ENCODE measurements at regions not wholly inside any gene's neighbourhood (a gene's known extent, or its start where the extent isn't known, plus 50 kb on each side); places are given as distances from the start of the nearest gene placed in this dataset.
"Not testable (repeated sequence)": the region's sequence is repeated elsewhere in the genome, so short reads cannot be mapped to it uniquely, and the experiment has no call there.

DNA sequence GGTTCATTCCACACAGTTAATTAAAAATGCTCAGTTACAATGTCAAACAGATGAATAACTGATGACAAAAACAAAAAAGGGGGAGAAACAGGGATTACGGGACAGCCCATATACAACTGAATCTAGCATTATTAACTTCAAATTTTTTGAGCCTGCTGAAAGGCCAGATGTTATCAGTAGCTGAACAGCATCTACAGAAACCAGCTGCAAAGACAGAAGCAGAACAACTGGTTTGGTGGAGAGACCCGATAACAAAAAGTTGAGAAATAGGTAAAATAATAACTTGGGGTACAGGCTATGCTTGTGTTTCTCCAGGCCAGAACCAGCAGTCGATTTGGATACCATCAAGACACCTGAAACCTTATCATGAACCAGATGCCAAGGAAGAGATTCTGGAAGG, 109.8 kb downstream of the SEPTIN7 start:
- not testable (repeated sequence) for DNase-seq

DNA sequence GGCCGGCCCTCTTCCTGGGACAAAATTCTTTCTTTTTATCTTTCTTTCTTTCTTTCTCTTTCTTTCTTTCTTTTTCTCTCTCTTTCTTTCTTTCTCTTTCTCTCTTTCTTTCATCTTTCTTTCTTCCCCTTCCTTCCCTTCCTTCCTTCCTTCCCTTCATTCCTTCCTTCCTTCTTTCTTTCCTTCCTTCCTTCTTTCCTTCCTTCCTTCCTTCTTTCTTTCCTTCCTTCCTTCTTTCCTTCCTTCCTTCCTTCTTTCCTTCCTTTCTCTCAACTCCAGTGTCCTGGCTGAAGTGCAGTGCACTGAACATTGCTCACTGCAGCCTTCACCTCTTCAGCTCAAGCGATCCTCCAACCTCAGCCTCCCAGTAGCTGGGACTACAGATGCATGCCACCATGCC, 112.5 kb downstream of the SEPTIN7 start:
- not testable (repeated sequence) for DNase-seq

GRCh38 chr7:35914214-35914613, 113.4 kb downstream of the SEPTIN7 start:
- DNase-seq, result not testable (repeated sequence)

- DNase-seq, result not testable (repeated sequence)
Measured at GRCh38 chr7:35915247-35915955, 114.5 kb downstream of the SEPTIN7 start.

GRCh38 chr7:35918217-35918616, 117.4 kb downstream of the SEPTIN7 start:
- not testable (repeated sequence) for DNase-seq

DNA sequence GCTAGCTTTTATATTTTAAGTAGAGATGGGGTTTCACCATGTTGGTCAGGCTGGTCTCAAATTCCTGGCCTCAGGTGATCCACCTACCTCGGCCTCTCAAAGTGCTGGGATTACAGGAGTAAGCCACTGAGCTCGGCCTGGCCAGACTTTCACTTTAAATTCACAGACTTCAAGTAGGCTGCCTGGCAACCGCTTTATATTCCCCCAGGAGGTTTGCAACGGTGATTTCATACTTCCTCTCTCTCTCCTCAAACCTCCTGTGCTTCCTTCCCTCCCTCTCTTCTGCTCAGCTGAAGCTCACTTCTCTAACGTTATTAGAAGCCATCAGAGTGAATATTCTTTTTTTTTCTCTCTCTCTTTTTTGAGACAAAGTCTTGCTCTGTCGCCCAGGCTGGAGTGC, 118.8 kb downstream of the SEPTIN7 start:
- DNase-seq, result not testable (repeated sequence)

GRCh38 chr7:35921338-35921737, 120.5 kb downstream of the SEPTIN7 start:
- DNase-seq, result not testable (repeated sequence)

- not testable (repeated sequence) for DNase-seq
Measured at GRCh38 chr7:35924668-35925067, 123.8 kb downstream of the SEPTIN7 start.

- DNase-seq, result not testable (repeated sequence)
Measured at GRCh38 chr7:35926966-35927365, 126.1 kb downstream of the SEPTIN7 start.

- not testable (repeated sequence) for DNase-seq
Measured at GRCh38 chr7:35931134-35931533, 130.3 kb downstream of the SEPTIN7 start.

DNA sequence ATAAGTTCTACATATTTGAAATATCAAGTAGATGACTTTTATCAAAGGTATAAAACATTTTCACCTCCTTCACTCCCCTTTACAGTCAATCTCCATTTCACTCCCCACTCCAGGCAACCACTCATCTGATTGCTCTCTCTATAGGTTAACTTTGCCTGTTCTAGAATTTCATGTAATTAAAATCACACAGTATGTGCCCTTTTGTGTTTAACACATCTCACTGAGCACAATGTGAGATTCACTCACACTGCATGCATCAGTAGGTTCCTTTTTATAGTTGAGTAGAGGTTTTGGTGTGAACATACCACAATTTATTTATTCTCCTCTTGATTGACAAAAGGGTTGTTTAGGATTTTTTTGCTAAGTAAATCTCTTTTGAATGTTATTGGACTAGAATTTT, 130.7 kb downstream of the SEPTIN7 start:
- DNase-seq, result not testable (repeated sequence)

GRCh38 chr7:35940695-35941094, 139.8 kb downstream of the SEPTIN7 start:
- DNase-seq, result not testable (repeated sequence)

- not testable (repeated sequence) for DNase-seq
Measured at GRCh38 chr7:35945621-35946020, 144.8 kb downstream of the SEPTIN7 start.

GRCh38 chr7:35955735-35956134, 154.9 kb downstream of the SEPTIN7 start:
- not testable (repeated sequence) for DNase-seq

GRCh38 chr7:35956988-35957387, 156.1 kb downstream of the SEPTIN7 start:
- DNase-seq, result not testable (repeated sequence)

GRCh38 chr7:35961260-35961659, 160.4 kb downstream of the SEPTIN7 start:
- DNase-seq, result not testable (repeated sequence)

- DNase-seq, result not testable (repeated sequence)
Measured at GRCh38 chr7:35962607-35963006, 161.8 kb downstream of the SEPTIN7 start.

- no peak for DNase-seq
Measured at GRCh38 chr7:35967366-35968139, 166.7 kb downstream of the SEPTIN7 start.

GRCh38 chr7:35968140-35968940, 167.5 kb downstream of the SEPTIN7 start:
- no peak for DNase-seq

DNA sequence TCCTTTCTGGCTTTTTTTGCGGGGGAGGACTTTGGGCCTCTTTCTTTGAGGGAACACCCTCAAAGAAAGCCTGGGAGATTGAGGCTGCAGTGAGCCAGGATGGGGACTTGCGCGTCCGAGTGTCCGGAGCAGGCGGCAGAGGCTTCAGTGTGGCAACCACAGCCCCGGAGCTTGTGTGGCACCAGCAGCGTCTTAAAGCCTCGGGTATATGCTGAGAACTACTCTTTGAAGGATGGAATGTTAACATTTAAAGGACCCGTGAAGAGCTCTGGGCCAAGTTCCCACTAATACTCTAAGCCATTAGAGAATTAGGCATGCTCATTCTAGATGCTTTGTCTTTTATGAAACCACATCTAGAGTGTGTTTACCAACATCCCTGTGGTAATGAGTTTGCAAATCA, 168.2 kb downstream of the SEPTIN7 start:
- DNase-seq, result no peak

DNA sequence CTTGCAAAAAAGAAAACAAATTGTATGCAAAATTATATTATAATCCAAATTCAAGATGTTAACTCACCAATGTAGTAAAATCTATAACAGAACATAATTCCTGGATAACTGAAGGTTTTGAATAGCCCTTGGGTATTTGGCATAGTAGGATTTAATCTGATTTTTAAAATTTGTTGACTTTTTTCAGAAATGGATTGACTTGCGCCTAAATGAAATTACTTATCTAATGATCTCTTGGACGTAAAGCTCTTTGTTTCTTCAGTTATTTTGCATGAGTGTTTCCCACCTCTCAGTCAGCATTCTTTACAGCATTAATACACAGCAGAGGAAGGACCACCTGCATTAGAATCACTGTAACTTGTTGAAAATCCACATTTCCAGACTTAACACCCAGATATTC, 169.6 kb downstream of the SEPTIN7 start:
- no peak for DNase-seq

DNA sequence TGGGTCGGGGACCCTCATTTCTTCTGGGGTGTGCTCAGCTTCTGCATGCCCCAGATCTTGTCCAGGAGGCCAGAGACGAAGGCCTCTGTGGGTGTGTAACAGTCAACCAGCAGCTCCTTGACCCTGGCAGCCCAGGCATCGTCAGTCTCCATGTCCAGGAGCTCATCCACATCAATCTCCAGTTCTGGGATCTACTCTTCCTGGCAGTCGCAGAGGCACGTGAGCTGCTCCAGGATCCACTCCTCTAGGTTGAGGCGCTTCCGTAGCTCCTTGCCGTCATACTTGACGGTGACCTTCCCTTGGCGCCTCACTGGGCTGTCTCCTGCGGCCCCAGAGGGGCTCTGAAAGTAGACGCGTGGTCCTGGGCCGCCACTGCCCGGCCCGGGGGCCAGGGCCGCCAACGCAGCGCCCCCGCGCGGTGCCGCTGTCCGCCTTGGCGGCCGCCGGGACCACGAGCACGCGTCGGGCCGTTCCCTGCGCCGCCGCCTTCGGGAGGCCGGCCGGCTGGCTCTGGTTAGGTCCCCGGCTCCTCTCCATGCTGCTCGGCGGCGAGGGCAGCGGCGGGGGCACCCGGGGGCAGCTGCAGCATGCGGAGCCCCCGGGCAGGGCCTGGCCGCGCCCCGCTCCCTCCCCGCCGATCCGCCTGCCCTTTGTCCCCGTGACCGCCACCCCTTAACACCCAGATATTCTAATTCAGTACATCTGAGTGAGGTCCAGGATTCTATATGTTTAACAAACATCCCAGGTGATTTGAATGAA, 170.5 kb downstream of the SEPTIN7 start:
- no peak for DNase-seq
